ENCODE measurements at regions not wholly inside any gene's neighbourhood (a gene's known extent, or its start where the extent isn't known, plus 50 kb on each side); places are given as distances from the start of the nearest gene placed in this dataset.

GRCh38 chr6:105500693-105501092 is 97.8 kb upstream of the PREP start:
- WGBS (ENCODE audit: insufficient coverage), result 100% methylated on average over 1 of the region's 1 CpG
- no peak overlapping the region for H3K4me2 ChIP-seq (replicated peaks; ENCODE audit: extremely low read depth, low read length, poor library complexity, severe bottlenecking)
- H3K27me3 ChIP-seq (ENCODE audit: control insufficient read depth in 2 of 2, insufficient read depth in 2 of 2, low read length in 2 of 2), result no peaks in the 10 kb centered on the region
- Mint-ChIP-seq H3K36me3 (no peaks in the 10 kb centered on the region), H3K27me3 (ENCODE audit: low read depth in 3 of 3) (peaks cover 0 to 6% (median 1%) of the 10 kb centered on the region in 3 donors), H3K27ac (no peak overlapping the region), H3K4me1 (no peaks in the 10 kb centered on the region), H3K9me3 (no peaks in the 10 kb centered on the region), H3K4me3 (no peak overlapping the region)
- intact Hi-C loops (cut with micrococcal nuclease), result no loop called here
- no peak for DNase-seq
- no peaks in the 10 kb centered on the region for H3K4me1 ChIP-seq (ENCODE audit: control insufficient read depth in 1 of 2, insufficient read depth in 2 of 2, low read length in 2 of 2)
- no peaks in the 10 kb centered on the region for H3K79me2 ChIP-seq (ENCODE audit: insufficient read depth, low read length)
- H2AFZ ChIP-seq (ENCODE audit: insufficient read depth, low read depth, low read length, poor library complexity, severe bottlenecking), result no peak overlapping the region
- no peaks in the 10 kb centered on the region for H4K20me1 ChIP-seq (ENCODE audit: insufficient read depth, low read length)
- TF ChIP-seq, protein P1, sequence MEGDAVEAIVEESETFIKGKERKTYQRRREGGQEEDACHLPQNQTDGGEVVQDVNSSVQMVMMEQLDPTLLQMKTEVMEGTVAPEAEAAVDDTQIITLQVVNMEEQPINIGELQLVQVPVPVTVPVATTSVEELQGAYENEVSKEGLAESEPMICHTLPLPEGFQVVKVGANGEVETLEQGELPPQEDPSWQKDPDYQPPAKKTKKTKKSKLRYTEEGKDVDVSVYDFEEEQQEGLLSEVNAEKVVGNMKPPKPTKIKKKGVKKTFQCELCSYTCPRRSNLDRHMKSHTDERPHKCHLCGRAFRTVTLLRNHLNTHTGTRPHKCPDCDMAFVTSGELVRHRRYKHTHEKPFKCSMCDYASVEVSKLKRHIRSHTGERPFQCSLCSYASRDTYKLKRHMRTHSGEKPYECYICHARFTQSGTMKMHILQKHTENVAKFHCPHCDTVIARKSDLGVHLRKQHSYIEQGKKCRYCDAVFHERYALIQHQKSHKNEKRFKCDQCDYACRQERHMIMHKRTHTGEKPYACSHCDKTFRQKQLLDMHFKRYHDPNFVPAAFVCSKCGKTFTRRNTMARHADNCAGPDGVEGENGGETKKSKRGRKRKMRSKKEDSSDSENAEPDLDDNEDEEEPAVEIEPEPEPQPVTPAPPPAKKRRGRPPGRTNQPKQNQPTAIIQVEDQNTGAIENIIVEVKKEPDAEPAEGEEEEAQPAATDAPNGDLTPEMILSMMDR (IDR thresholded peaks at IDR 0.05), result no peak
- no peak overlapping the region for H3K27ac ChIP-seq (ENCODE audit: low read depth in 1 of 2, low read length in 2 of 2)
- no peaks in the 10 kb centered on the region for H3K36me3 ChIP-seq (replicated peaks in 1 of 2; ENCODE audit: control insufficient read depth in 1 of 2, insufficient read depth in 2 of 2, low read length in 2 of 2)
- no peak overlapping the region for H3K9ac ChIP-seq (ENCODE audit: insufficient read depth, low read length, poor library complexity, severe bottlenecking)
- H3K9me3 ChIP-seq (replicated peaks in 1 of 2; ENCODE audit: control insufficient read depth in 1 of 2, insufficient read depth in 1 of 2, low read length in 2 of 2), result no peaks in the 10 kb centered on the region
- H3K4me3 ChIP-seq (replicated peaks in 1 of 3; ENCODE audit: low read depth in 2 of 3, low read length in 3 of 3), result no peak overlapping the region

DNA sequence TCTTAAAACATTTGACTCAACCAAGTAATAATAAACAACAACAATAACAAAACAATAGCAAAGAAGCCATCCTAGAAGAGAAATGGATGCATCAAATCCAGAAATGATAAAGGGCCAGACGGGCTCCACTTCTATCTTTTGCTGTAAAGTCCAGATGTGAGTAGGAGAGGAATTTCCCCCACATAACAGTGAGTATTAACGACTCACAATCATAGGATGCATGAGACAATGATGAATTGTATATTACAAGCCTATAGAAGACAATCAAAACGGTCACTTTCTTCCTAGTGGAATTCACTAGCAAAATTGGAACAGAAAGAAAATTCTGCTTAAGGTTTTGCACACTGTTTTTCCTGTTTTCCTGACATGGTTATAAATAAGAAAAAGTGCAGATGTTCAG is 97.0 kb upstream of the PREP start:
- Mint-ChIP-seq H3K27ac (no peak overlapping the region), H3K4me3 (no peak overlapping the region), H3K9me3 (no peaks in the 10 kb centered on the region), H3K4me1 (no peaks in the 10 kb centered on the region), H3K27me3 (ENCODE audit: low read depth in 3 of 3) (peaks cover 0 to 6% (median 1%) of the 10 kb centered on the region in 3 donors), H3K36me3 (no peaks in the 10 kb centered on the region)
- TF ChIP-seq, protein P1 (IDR thresholded peaks at IDR 0.05), result no peak
- Histone ChIP-seq H3K79me2 (ENCODE audit: insufficient read depth, low read length) (no peaks in the 10 kb centered on the region), H3K4me3 (replicated peaks in 1 of 3; ENCODE audit: low read depth in 2 of 3, low read length in 3 of 3) (no peak overlapping the region), H3K4me1 (ENCODE audit: control insufficient read depth in 1 of 2, insufficient read depth in 2 of 2, low read length in 2 of 2) (no peaks in the 10 kb centered on the region), H2AFZ (ENCODE audit: insufficient read depth, low read depth, low read length, poor library complexity, severe bottlenecking) (no peak overlapping the region), H4K20me1 (ENCODE audit: insufficient read depth, low read length) (no peaks in the 10 kb centered on the region), H3K36me3 (replicated peaks in 1 of 2; ENCODE audit: control insufficient read depth in 1 of 2, insufficient read depth in 2 of 2, low read length in 2 of 2) (no peaks in the 10 kb centered on the region), H3K4me2 (replicated peaks; ENCODE audit: extremely low read depth, low read length, poor library complexity, severe bottlenecking) (no peak overlapping the region), H3K27ac (ENCODE audit: low read depth in 1 of 2, low read length in 2 of 2) (no peak overlapping the region), H3K9me3 (replicated peaks in 1 of 2; ENCODE audit: control insufficient read depth in 1 of 2, insufficient read depth in 1 of 2, low read length in 2 of 2) (no peaks in the 10 kb centered on the region), H3K9ac (ENCODE audit: insufficient read depth, low read length, poor library complexity, severe bottlenecking) (no peak overlapping the region), H3K27me3 (ENCODE audit: control insufficient read depth in 2 of 2, insufficient read depth in 2 of 2, low read length in 2 of 2) (no peaks in the 10 kb centered on the region)
- intact Hi-C loops (cut with micrococcal nuclease), result no loop called here
- no CpG with 5 or more reads among the region's 3 CpGs for WGBS (ENCODE audit: insufficient coverage)
- no peak for DNase-seq
